HG02798 (cell line): ENCODE measurements at regions not wholly inside any gene's neighbourhood (a gene's known extent, or its start where the extent isn't known, plus 50 kb on each side); places are given as distances from the start of the nearest gene placed in this dataset.
"Not testable (repeated sequence)": the region's sequence is repeated elsewhere in the genome, so short reads cannot be mapped to it uniquely, and the experiment has no call there.

Experiments used
- ATAC-seq: cut with Tn5 transposase; IDR thresholded peaks from one replicate; pipeline ENCODE4 v1.9.1; 2021; ENCODE audit warnings: mild to moderate bottlenecking; ENCODE audit not compliant: unreplicated experiment, poor library complexity

- not testable (repeated sequence) for ATAC-seq
Observed at GRCh38 chr21:5975719-5976118, 4545.7 kb upstream of the TPTE start.

- not testable (repeated sequence) for ATAC-seq
Observed at GRCh38 chr21:5997586-5997985, 4523.8 kb upstream of the TPTE start.

- ATAC-seq: not testable (repeated sequence)
Observed at GRCh38 chr21:6015422-6016057, 4505.8 kb upstream of the TPTE start.

GRCh38 chr21:6020460-6020859 is 4500.9 kb upstream of the TPTE start:
- ATAC-seq: not testable (repeated sequence)

GRCh38 chr21:6020953-6021716 is 4500.2 kb upstream of the TPTE start:
- not testable (repeated sequence) for ATAC-seq

- ATAC-seq: not testable (repeated sequence)
Observed at GRCh38 chr21:6021717-6022270, 4499.6 kb upstream of the TPTE start.

GRCh38 chr21:6023331-6023730 is 4498.1 kb upstream of the TPTE start:
- not testable (repeated sequence) for ATAC-seq

GRCh38 chr21:6025139-6025538 is 4496.2 kb upstream of the TPTE start:
- ATAC-seq: not testable (repeated sequence)

- ATAC-seq: not testable (repeated sequence)
Observed at GRCh38 chr21:6027497-6027896, 4493.9 kb upstream of the TPTE start.

- not testable (repeated sequence) for ATAC-seq
Observed at GRCh38 chr21:6034124-6034678, 4487.2 kb upstream of the TPTE start.

- ATAC-seq: not testable (repeated sequence)
Observed at GRCh38 chr21:6034820-6035473, 4486.4 kb upstream of the TPTE start.

GRCh38 chr21:6035474-6036155 is 4485.8 kb upstream of the TPTE start:
- not testable (repeated sequence) for ATAC-seq

- not testable (repeated sequence) for ATAC-seq
Observed at GRCh38 chr21:6039224-6039623, 4482.2 kb upstream of the TPTE start.

- not testable (repeated sequence) for ATAC-seq
Observed at GRCh38 chr21:6040095-6040494, 4481.3 kb upstream of the TPTE start.

GRCh38 chr21:6043430-6044275 is 4477.7 kb upstream of the TPTE start:
- not testable (repeated sequence) for ATAC-seq

- ATAC-seq: not testable (repeated sequence)
Observed at GRCh38 chr21:6044695-6045094, 4476.7 kb upstream of the TPTE start.

GRCh38 chr21:6049930-6050329 is 4471.5 kb upstream of the TPTE start:
- not testable (repeated sequence) for ATAC-seq

- not testable (repeated sequence) for ATAC-seq
Observed at GRCh38 chr21:6052109-6052508, 4469.3 kb upstream of the TPTE start.

- not testable (repeated sequence) for ATAC-seq
Observed at GRCh38 chr21:6053145-6053544, 4468.2 kb upstream of the TPTE start.
